ENCODE measurements at regions not wholly inside any gene's neighbourhood (a gene's known extent, or its start where the extent isn't known, plus 50 kb on each side); places are given as distances from the start of the nearest gene placed in this dataset.
A peak's percentile ranks its signal among the peaks of the same experiment; 100 is the strongest.

GRCh38 chr7:41045556-41046123 lies 657.2 kb downstream of the INHBA start:
- TF ChIP-seq, protein P1, sequence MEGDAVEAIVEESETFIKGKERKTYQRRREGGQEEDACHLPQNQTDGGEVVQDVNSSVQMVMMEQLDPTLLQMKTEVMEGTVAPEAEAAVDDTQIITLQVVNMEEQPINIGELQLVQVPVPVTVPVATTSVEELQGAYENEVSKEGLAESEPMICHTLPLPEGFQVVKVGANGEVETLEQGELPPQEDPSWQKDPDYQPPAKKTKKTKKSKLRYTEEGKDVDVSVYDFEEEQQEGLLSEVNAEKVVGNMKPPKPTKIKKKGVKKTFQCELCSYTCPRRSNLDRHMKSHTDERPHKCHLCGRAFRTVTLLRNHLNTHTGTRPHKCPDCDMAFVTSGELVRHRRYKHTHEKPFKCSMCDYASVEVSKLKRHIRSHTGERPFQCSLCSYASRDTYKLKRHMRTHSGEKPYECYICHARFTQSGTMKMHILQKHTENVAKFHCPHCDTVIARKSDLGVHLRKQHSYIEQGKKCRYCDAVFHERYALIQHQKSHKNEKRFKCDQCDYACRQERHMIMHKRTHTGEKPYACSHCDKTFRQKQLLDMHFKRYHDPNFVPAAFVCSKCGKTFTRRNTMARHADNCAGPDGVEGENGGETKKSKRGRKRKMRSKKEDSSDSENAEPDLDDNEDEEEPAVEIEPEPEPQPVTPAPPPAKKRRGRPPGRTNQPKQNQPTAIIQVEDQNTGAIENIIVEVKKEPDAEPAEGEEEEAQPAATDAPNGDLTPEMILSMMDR (IDR thresholded peaks at IDR 0.05; ENCODE audit: poor library complexity) = peak; percentile 24
- TF ChIP-seq EZH2 (IDR thresholded peaks at IDR 0.05; ENCODE audit: borderline replicate concordance) (no peak), EZH2phosphoT487 (IDR thresholded peaks at IDR 0.05; ENCODE audit: low read depth, severe bottlenecking, unreplicated experiment) (no peak)
